HG03175 (cell line): ENCODE measurements at regions not wholly inside any gene's neighbourhood (a gene's known extent, or its start where the extent isn't known, plus 50 kb on each side); places are given as distances from the start of the nearest gene placed in this dataset.

Experiments used
- ATAC-seq: cut with Tn5 transposase; IDR thresholded peaks from one replicate; pipeline ENCODE4 v1.9.1; 2021; ENCODE audit warnings: mild to moderate bottlenecking, moderate library complexity; ENCODE audit not compliant: unreplicated experiment

GRCh38 chr13:77480066-77480465 lies 55.4 kb upstream of the SCEL start:
- no peak for ATAC-seq

DNA sequence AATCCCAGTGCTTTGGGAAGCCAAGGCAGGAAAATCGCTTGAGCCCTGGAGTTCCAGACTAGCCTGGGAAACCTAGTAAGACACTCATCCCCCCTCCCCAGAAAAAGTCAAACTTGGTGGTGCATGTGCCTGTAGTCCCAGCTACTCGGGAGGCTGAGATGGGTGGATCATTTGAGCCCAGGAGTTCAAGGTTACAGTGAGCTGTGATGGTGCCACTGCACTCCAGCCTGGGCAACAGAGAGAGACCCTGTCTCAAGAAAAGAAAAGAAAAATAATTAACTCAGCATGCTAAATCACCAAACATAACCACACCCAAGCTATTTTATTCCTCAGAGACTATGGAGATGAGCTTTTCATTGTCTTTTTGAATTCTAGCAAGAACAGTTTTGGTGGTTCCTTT lies 56.2 kb upstream of the SCEL start:
- ATAC-seq, result no peak

DNA sequence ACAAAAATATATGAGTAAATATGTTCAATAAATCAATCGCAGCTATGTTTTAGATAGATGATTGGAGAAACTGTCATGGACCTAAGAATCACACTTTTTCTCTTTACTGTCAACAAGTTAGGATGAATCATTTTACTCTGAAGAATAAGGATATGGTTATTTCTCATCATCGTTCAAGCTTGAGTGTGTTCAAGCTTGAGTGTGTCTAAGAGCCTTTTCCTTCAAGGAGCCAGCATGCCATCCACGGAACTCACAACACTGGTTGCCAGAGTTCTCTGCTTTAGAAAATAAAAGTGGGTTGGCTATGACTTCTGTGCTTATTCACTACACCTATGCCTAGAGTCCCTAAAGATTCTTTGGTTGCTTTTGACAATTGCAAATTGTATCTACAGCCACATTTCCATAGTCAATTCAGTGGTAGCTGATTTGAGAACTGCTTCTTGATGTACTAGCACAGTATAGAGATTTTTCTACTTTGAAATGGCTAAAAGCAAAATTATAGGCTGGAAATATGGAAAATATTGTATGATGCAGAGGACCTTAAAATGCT lies 58.1 kb upstream of the SCEL start:
- ATAC-seq, result no peak

DNA sequence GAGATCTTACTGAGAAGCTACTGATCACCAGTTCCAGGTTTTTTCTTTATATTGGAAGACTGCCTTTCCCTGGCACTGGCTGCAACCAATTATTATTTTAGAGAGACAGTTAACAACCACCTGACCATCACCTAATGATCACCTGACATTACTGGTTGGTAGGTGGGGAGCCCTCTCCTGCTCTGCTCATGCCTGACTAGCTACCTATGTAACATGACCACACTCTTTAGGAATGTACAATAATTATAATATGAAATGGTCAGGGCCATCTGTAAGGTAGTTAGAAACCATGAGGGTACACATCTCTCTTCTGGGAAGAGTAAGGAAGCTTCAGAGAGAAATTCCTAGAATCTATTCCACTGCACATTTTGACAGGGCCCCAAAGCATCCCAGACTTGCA lies 59.0 kb upstream of the SCEL start:
- ATAC-seq, result no peak

DNA sequence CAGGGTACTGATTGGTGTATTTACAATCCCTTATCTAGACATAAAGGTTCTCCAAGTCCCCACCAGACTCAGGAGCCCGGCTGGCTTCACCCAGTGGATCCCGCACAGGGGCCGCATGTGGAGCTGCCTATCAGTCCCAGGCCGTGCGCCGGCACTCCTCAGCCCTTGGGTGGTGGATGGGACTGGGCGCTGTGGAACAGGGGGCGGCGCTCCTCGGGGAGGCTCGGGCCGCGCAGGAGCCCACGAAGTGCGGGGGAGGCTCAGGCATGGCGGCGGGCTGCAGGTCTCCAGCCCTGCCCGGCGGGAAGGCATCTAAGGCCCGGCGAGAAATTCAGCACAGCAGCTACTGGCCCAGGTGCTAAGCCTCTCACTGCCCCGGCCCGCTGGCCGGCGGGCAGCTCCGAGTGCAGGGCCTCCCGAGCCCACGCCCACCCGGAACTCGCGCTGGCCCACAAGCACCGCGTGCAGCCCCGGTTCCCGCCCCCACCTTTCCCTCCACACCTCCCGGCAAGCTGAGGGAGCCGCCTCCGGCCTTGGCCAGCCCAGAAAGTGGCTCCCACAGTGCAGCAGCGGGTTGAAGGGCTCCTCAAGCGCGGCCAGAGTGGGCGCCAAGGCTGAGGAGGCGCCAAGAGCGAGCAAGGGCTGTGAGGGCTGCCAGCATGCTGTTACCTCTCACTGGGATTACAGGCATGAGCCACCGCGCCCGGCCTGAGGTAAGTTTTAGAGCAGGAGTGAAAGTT lies 60.0 kb upstream of the SCEL start:
- no peak for ATAC-seq

GRCh38 chr13:77470986-77471385 lies 64.5 kb upstream of the SCEL start:
- no peak for ATAC-seq

DNA sequence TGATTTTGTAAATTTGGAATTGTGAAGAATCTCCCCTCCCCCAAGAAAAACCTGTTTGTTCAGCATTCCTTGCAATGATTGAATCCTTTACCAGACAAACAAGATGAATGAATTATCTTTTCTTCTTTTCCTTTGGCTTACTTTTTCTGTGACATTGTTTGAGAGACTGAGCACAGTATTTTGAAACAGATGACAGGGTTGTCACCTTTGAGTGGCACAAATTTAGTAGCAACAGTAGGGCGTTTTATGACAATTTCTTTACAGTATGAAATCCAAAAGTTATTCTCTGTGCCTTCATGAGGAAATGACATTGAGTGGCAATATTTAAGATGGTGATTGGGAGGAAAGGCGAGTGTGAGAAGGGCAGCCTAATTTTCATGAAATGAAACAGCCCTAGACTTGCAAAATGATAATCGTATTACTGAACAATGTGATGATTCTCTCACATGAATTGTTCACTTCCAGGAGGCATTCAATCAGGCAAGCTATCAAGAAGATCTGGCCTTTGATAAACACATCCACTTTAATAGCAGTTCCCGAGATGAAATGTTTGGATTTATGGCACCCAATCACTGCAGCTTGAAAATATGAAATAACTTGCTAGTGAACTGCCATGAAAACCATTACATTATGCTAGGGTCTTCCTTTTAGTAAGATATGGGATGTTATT lies 68.6 kb upstream of the SCEL start:
- no peak for ATAC-seq

- ATAC-seq, result no peak
These were observed 69.8 kb upstream of the SCEL start for GRCh38 chr13:77465603-77466195.

- peak; percentile 73 for ATAC-seq
These were observed 75.3 kb upstream of the SCEL start for GRCh38 chr13:77460195-77460594.

- ATAC-seq, result no peak
These were observed 75.9 kb upstream of the SCEL start for GRCh38 chr13:77459592-77459991.

- no peak for ATAC-seq
These were observed 76.8 kb upstream of the SCEL start for GRCh38 chr13:77458736-77459135.

DNA sequence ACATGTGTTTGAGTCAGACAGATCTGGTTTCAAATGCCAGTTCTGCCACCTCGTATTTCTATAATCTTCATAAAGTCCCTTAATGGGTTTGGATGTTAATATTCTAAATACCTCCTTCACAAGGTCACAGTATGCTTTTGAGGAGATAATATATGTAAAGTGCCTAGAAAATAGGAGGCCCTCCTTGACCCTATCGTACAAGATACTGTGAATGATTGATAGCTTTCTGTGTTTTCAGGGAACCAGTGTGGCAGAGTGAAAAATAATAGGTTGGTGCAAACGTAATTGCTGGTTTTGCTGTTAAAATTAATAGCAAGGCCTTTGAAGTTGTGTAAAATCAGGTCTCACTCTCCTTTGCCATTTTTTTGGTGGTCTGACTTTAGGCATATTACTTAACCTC lies 77.5 kb upstream of the SCEL start:
- no peak for ATAC-seq

DNA sequence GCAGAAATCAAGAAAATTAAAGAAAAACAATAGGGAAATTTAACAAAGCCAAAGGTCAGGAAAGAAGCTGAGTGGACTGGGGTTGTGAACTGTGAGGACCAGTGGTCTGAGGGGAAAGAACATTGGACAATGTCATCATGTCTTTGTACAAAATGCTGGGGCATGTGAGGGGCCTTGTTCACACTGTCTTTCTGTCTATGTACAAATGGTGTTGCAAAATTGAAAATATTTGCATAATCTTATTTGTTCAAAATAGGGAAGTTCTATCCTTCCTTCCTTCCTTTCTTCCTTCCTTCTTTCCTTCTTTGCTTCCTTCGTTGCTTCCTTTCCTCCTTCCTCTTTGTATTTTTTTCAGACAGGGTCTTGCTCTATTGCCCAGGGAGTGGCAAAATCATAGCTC lies 79.2 kb upstream of the SCEL start:
- ATAC-seq, result no peak

DNA sequence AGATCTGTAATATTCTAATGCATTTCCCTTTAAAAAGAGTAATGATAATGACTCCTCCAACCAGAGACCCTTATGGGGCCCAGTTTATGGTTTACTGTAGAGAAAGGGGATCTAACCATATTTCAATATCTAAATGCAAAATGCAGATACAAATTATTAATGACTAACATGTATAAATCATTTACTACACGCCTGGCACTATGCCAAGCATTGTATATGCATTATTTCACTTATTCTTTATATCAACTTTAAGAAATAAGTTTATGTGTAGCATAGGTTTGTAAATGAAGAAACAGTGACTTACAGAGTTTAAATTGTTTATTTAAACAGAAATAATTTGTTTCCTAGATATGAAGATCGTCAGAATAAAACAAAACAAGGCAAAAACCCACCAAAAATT lies 86.2 kb upstream of the SCEL start:
- ATAC-seq, result no peak

GRCh38 chr13:77448689-77449088 lies 86.8 kb upstream of the SCEL start:
- no peak for ATAC-seq

DNA sequence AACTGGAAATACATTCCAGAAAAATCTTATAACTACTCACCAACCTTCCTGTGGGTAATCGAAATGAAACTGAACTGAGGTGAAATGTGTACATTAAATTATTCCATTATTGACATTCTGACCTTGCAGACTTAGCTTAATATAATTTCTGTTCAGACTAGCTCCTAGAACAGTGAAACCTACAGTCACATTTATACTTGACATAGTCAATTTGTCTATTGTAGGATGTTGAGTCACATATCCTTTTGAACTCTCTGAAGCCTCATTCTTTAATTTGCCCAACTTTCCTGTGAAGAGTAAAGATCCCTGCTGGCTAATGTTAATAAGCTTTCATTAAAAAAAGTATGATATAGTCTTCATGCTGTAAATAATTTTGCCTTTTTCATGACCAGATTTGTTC lies 92.0 kb upstream of the SCEL start:
- ATAC-seq, result no peak

DNA sequence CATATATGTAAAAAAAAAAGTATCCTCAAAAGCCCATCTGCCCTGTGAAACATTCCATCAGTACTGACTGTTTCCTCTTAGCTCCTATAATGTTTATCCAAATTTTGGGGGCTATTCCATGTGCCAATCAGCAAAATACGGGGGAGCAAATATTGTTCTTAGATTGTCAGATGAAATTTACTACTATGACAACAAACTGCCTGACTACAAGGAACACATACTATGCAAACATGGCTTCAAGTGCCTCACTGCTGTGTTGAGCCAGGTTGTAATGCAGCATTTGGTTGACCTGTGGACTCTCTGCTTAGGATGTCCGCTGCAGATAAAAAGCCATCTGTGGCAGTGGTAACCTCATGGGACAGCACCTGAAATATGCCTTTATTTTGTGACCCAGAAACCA lies 98.2 kb upstream of the SCEL start:
- no peak for ATAC-seq

DNA sequence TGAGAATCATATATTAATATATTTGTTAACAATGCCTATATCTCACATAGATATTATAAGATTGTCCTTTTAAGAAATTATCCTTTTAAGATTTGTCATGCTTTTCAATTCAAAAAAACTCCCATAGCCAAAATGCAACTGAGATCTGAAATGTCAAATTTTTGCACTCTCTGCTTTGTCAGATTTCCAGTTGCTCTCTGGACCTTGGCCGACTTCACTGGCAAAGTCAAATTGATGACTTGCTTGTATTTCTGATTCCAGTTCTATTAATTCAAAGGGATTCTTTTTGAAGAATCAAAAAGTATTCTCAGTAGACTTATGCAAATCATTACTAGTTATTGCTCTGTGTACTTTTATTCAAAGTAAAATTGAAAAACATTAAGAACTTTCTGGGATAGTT lies 101.2 kb upstream of the SCEL start:
- no peak for ATAC-seq

DNA sequence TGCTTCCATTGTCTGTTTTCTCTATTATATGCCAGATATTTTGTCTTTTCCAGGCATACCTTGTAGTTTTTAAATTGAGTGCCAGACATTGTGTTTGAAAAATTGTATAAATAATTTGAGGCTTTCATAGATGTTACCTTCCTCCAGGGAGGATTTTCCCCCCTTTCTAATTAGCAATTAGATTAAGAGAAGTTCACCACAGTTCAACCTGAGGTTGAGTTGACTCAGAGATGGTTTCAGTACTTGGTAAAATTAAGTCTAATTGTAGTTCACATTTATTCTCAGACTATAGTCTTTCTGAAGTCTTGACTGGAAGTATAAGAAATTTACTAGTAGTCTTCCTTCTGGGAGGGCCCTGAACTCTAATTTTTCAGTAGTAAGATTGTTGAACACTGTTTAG lies 104.1 kb upstream of the SCEL start:
- ATAC-seq, result no peak

- peak; percentile 49 for ATAC-seq
These were observed 103.6 kb upstream of the MYCBP2 start for GRCh38 chr13:77430377-77430951.

GRCh38 chr13:77429320-77430142 lies 102.6 kb upstream of the MYCBP2 start:
- ATAC-seq, result peak; percentile 81
